HEK293 (cell line): ENCODE measurements at regions not wholly inside any gene's neighbourhood (a gene's known extent, or its start where the extent isn't known, plus 50 kb on each side); places are given as distances from the start of the nearest gene placed in this dataset.
"Not testable (repeated sequence)": the region's sequence is repeated elsewhere in the genome, so short reads cannot be mapped to it uniquely, and the experiment has no call there.

ENCODE experiments used
- CTCF ChIP-seq: fragments of 450-650 bp; formaldehyde crosslinking; IDR thresholded peaks from 2 replicates; pipeline ENCODE4 v1.5.1; 2016; ENCODE audit warnings: missing biosample characterization, missing genetic modification characterization
- YY1 ChIP-seq: fragments of 450-650 bp; formaldehyde crosslinking; IDR thresholded peaks from 2 replicates; pipeline ENCODE4 v1.5.1; 2018; ENCODE audit warnings: missing biosample characterization, missing genetic modification characterization
- ZNF239 ChIP-seq: fragments of 450-650 bp; formaldehyde crosslinking; IDR thresholded peaks from 2 replicates; pipeline ENCODE4 v1.5.1; 2016; ENCODE audit warnings: missing biosample characterization, missing genetic modification characterization
- ZNF248 ChIP-seq: fragments of 450-650 bp; formaldehyde crosslinking; IDR thresholded peaks from 2 replicates; pipeline ENCODE4 v1.5.1; 2017; ENCODE audit warnings: missing biosample characterization, missing genetic modification characterization
- ZNF274 ChIP-seq, 2 experiments: fragments of 200-500 bp in 1 of 2; fragments of 450-650 bp in 1 of 2; sonication (Bioruptor generic) in 1 of 2; formaldehyde crosslinking in 1 of 2; IDR thresholded peaks; 2 replicates each; pipeline versions ENCODE4 v1.5.1 to v1.6.1; 2014 to 2016; ENCODE audit warnings: borderline replicate concordance in 1 of 2, inconsistent platforms in 1 of 2, low read length in 1 of 2, missing biosample characterization in 1 of 2, missing genetic modification characterization in 1 of 2
- ZNF404 ChIP-seq: fragments of 450-650 bp; formaldehyde crosslinking; IDR thresholded peaks from 2 replicates; pipeline ENCODE4 v1.5.1; 2017; ENCODE audit warnings: missing biosample characterization, missing genetic modification characterization
- ZNF514 ChIP-seq: fragments of 450-650 bp; formaldehyde crosslinking; IDR thresholded peaks from 2 replicates; pipeline ENCODE4 v1.5.1; 2016; ENCODE audit warnings: missing biosample characterization, missing genetic modification characterization
- ZNF610 ChIP-seq: fragments of 450-650 bp; formaldehyde crosslinking; IDR thresholded peaks from 2 replicates; pipeline ENCODE4 v1.5.1; 2016; ENCODE audit warnings: missing biosample characterization, missing genetic modification characterization, borderline replicate concordance
- TF ChIP-seq, protein P1 (sequence below): sonication (generic); formaldehyde crosslinking; IDR thresholded peaks from 2 replicates; pipeline ENCODE4 v1.8.1; 2022; ENCODE audit warnings: mild to moderate bottlenecking, moderate library complexity, missing genetic modification reagents

GRCh38 chr4:132351606-132352005 lies 797.5 kb upstream of the PCDH10 start:
- not testable (repeated sequence) for TF ChIP-seq ZNF610; ZNF274 (IDR thresholded peaks at IDR 0.05; ENCODE audit: low read length); ZNF274 (tag by site-specific recombination; IDR thresholded peaks at IDR 0.05; ENCODE audit: borderline replicate concordance); CTCF (tag by site-specific recombination); ZNF248; ZNF514; YY1 (tag by site-specific recombination); ZNF404 (tag by site-specific recombination); ZNF239 (tag by site-specific recombination)
- TF ChIP-seq, protein P1, sequence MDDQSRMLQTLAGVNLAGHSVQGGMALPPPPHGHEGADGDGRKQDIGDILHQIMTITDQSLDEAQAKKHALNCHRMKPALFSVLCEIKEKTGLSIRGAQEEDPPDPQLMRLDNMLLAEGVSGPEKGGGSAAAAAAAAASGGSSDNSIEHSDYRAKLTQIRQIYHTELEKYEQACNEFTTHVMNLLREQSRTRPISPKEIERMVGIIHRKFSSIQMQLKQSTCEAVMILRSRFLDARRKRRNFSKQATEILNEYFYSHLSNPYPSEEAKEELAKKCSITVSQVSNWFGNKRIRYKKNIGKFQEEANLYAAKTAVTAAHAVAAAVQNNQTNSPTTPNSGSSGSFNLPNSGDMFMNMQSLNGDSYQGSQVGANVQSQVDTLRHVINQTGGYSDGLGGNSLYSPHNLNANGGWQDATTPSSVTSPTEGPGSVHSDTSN (CRISPR knock-in tag): not testable (repeated sequence)
